HEK293 (cell line): ENCODE measurements at regions not wholly inside any gene's neighbourhood (a gene's known extent, or its start where the extent isn't known, plus 50 kb on each side); places are given as distances from the start of the nearest gene placed in this dataset.

Source experiments
- CTCF ChIA-PET: fragments of 350-600 bp; formaldehyde crosslinking; extraction: SDS; loops from one replicate; lab custom pipeline; 2021; ENCODE audit warnings: antibody characterized with exemption; lab: Yijun Ruan, JAX
- POLR2A ChIA-PET: fragments of 300-600 bp; formaldehyde crosslinking; extraction: SDS; loops from one replicate; lab custom pipeline; 2020; ENCODE audit warnings: antibody characterized with exemption, inconsistent platforms; lab: Yijun Ruan, JAX
- H3K27ac ChIP-seq: fragments of 200-500 bp; sonication (Bioruptor generic); 2 replicates; pipeline ENCODE4 v1.5.1; 2014; ENCODE audit warnings: low read depth, low read length, control low read depth, inconsistent platforms; ENCODE audit errors: extremely low read depth
- H3K36me3 ChIP-seq, 2 experiments: fragments of 200-500 bp in 1 of 2; sonication (Bioruptor generic) in 1 of 2; 1 replicate in 1 of 2; 2 replicates in 1 of 2; pipeline ENCODE4 v1.5.1; 2014 to 2017; ENCODE audit warnings: inconsistent platforms in 2 of 2, low read length in 2 of 2; ENCODE audit not compliant: control insufficient read depth in 2 of 2, insufficient read depth in 1 of 2
- H3K4me1 ChIP-seq: fragments of 200-500 bp; sonication (Bioruptor generic); 2 replicates; pipeline ENCODE4 v1.5.1; 2014; ENCODE audit warnings: mild to moderate bottlenecking, low read length, inconsistent platforms; ENCODE audit not compliant: control insufficient read depth, insufficient read depth
- H3K4me3 ChIP-seq: 2 replicates; pipeline ENCODE4 v1.5.1; 2011; ENCODE audit warnings: low read depth, mild to moderate bottlenecking, control low read depth, low read length, moderate library complexity
- H3K9me3 ChIP-seq: fragments of 200-500 bp; sonication (Bioruptor generic); 2 replicates; pipeline ENCODE4 v1.5.1; 2014; ENCODE audit warnings: low read depth, low read length, inconsistent platforms; ENCODE audit not compliant: control insufficient read depth, insufficient read depth
- ATF2 ChIP-seq: fragments of 450-650 bp; formaldehyde crosslinking; IDR thresholded peaks from 2 replicates; pipeline ENCODE4 v1.5.1; 2016; ENCODE audit warnings: missing biosample characterization, missing genetic modification characterization, low read depth
- FEZF1 ChIP-seq: fragments of 450-650 bp; formaldehyde crosslinking; IDR thresholded peaks from 2 replicates; pipeline ENCODE4 v1.5.1; 2016; ENCODE audit warnings: missing biosample characterization, missing genetic modification characterization
- GLI4 ChIP-seq: fragments of 450-650 bp; formaldehyde crosslinking; IDR thresholded peaks from 2 replicates; pipeline ENCODE4 v1.5.1; 2016; ENCODE audit warnings: missing biosample characterization, missing genetic modification characterization
- SP7 ChIP-seq: fragments of 450-650 bp; formaldehyde crosslinking; IDR thresholded peaks from 2 replicates; pipeline ENCODE4 v1.5.1; 2016; ENCODE audit warnings: missing biosample characterization, missing genetic modification characterization
- TRIM28 ChIP-seq: IDR thresholded peaks from 2 replicates; pipeline ENCODE4 v1.6.1; 2011; ENCODE audit warnings: low read length, control low read depth, borderline replicate concordance
- ZBTB17 ChIP-seq: fragments of 450-650 bp; formaldehyde crosslinking; IDR thresholded peaks from 2 replicates; pipeline ENCODE4 v1.5.1; 2016; ENCODE audit warnings: missing biosample characterization, missing genetic modification characterization
- ZNF16 ChIP-seq: fragments of 450-650 bp; formaldehyde crosslinking; IDR thresholded peaks from 2 replicates; pipeline ENCODE4 v1.5.1; 2016; ENCODE audit warnings: low read depth, missing biosample characterization, missing genetic modification characterization
- ZNF26 ChIP-seq: fragments of 450-650 bp; formaldehyde crosslinking; IDR thresholded peaks from 2 replicates; pipeline ENCODE4 v1.5.1; 2016; ENCODE audit warnings: missing biosample characterization, missing genetic modification characterization
- ZNF391 ChIP-seq: fragments of 450-650 bp; formaldehyde crosslinking; IDR thresholded peaks from 2 replicates; pipeline ENCODE4 v1.5.1; 2016; ENCODE audit warnings: low read depth, missing biosample characterization, missing genetic modification characterization, borderline replicate concordance
- ZNF513 ChIP-seq: fragments of 450-650 bp; IDR thresholded peaks from 2 replicates; pipeline ENCODE4 v1.5.1; 2018; ENCODE audit warnings: missing biosample characterization, missing genetic modification characterization
- ZNF521 ChIP-seq: fragments of 450-650 bp; formaldehyde crosslinking; IDR thresholded peaks from 2 replicates; pipeline ENCODE4 v1.5.1; 2017; ENCODE audit warnings: missing biosample characterization, mild to moderate bottlenecking, missing genetic modification characterization
- ZNF549 ChIP-seq: fragments of 450-650 bp; IDR thresholded peaks from 2 replicates; pipeline ENCODE4 v1.5.1; 2018; ENCODE audit warnings: missing biosample characterization, missing genetic modification characterization, mild to moderate bottlenecking, inconsistent platforms, moderate library complexity
- ZNF626 ChIP-seq: fragments of 450-650 bp; sonication (Bioruptor Pico); formaldehyde crosslinking; IDR thresholded peaks from 2 replicates; pipeline ENCODE4 v1.5.1; 2018; ENCODE audit warnings: missing biosample characterization, missing genetic modification characterization, inconsistent platforms

- Histone ChIP-seq H3K27ac (no peak overlapping the region), H3K36me3 (no peaks in the 10 kb centered on the region), H3K4me1 (no peaks in the 10 kb centered on the region), H3K9me3 (no peaks in the 10 kb centered on the region), H3K4me3 (no peak overlapping the region)
- CTCF ChIA-PET, result no interaction called here
- no peak for TF ChIP-seq SP7
- TF ChIP-seq ATF2, result no peak
- POLR2A ChIA-PET, result no interaction called here
Measured at GRCh38 chr4:18684932-18685331, 663.4 kb upstream of the LCORL start.

- ChIA-PET CTCF (interaction anchor here (0.5 to 0.7 kb wide), 3 partner anchors 213 to 947 kb away, joined by 3 to 4 read pairs (median 3); no protein-coding TSS in a partner anchor), POLR2A (no interaction called here)
Measured at GRCh38 chr4:18676526-18676915, 655.0 kb upstream of the LCORL start.

GRCh38 chr4:18675586-18676525, 654.3 kb upstream of the LCORL start:
- Histone ChIP-seq H3K4me1 (no peaks in the 10 kb centered on the region), H3K4me3 (no peak overlapping the region), H3K9me3 (no peaks in the 10 kb centered on the region), H3K27ac (no peak overlapping the region), H3K36me3 (no peaks in the 10 kb centered on the region)
- TF ChIP-seq ZNF26 (tag by site-specific recombination) (no peak), ZNF513 (tag by site-specific recombination) (no peak), FEZF1 (tag by site-specific recombination) (no peak), ZBTB17 (tag by site-specific recombination) (no peak), ZNF549 (tag by site-specific recombination) (no peak)
- POLR2A ChIA-PET, result no interaction called here
- CTCF ChIA-PET, result interaction anchor here (0.5 kb wide), 1 partner anchor 947 kb away, joined by 3 read pairs; no protein-coding TSS in a partner anchor

More at GRCh38 chr4:18676526-18676915, 655.0 kb upstream of the LCORL start:
- Histone ChIP-seq H3K27ac (no peak overlapping the region), H3K4me1 (no peaks in the 10 kb centered on the region), H3K36me3 (no peaks in the 10 kb centered on the region), H3K4me3 (no peak overlapping the region), H3K9me3 (no peaks in the 10 kb centered on the region)
- TF ChIP-seq ZNF521 (tag by site-specific recombination) (no peak), ZNF626 (tag by site-specific recombination) (no peak), TRIM28 (no peak), GLI4 (tag by site-specific recombination) (no peak), ZNF16 (no peak), ZNF391 (tag by site-specific recombination) (no peak)
